ENCODE measurements at regions not wholly inside any gene's neighbourhood (a gene's known extent, or its start where the extent isn't known, plus 50 kb on each side); places are given as distances from the start of the nearest gene placed in this dataset.

DNA sequence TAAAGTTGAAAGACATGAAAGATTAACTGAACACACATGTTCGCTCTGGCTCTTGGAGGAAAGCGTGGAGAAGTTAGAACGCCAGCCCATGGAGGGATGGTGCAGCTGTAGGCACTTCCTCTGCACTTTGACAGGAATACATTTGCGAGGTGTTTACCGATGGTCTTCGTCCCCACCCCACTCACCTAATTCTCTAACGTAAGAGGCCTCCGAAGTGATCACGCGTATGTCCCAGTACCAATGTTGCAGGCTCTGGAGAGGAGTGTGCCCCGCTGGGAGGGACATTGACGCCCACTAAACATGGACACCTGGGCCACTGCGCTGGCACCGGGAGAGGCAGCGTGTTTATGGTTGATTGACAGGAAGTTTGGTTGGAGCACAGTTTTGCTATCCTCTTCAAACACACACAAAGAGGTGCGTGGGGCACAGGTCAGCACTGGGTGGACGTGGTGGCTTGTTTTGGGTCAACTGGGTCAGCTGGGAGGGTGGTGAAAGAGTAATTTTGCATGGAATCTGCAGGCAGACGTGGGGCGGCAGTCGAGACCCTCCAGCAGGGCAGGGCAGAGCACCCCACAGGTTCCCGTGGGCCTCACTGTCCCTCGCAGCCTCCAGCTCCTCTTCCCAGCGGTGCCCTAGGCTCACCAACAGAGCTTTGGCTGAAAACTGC, 110.1 kb downstream of the DLL1 start:
- no peak for TF ChIP-seq KDM5A (IDR thresholded peaks at IDR 0.05; ENCODE audit: low read length)
- TF ChIP-seq FOSL1 (IDR thresholded peaks at IDR 0.05; ENCODE audit: insufficient read depth, low read depth, low read length), result no peak
- no peak for TF ChIP-seq POLR2A (IDR thresholded peaks at IDR 0.05; ENCODE audit: control extremely low read depth in 1 of 2, low read depth in 2 of 2, low read length in 2 of 2)
- TF ChIP-seq EP300 (IDR thresholded peaks at IDR 0.05; ENCODE audit: borderline replicate concordance in 1 of 2, low read depth in 2 of 2, low read length in 2 of 2), result no peak
- TF ChIP-seq, protein P1, sequence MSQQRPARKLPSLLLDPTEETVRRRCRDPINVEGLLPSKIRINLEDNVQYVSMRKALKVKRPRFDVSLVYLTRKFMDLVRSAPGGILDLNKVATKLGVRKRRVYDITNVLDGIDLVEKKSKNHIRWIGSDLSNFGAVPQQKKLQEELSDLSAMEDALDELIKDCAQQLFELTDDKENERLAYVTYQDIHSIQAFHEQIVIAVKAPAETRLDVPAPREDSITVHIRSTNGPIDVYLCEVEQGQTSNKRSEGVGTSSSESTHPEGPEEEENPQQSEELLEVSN (IDR thresholded peaks at IDR 0.05), result no peak
- no peak for TF ChIP-seq TAF1 (IDR thresholded peaks at IDR 0.05; ENCODE audit: low read depth, low read length)
- TF ChIP-seq CTCF (IDR thresholded peaks at IDR 0.05; ENCODE audit: control extremely low read depth in 1 of 3, insufficient read depth in 1 of 3, low read depth in 1 of 3, low read length in 3 of 3), result no peak
- no peak for TF ChIP-seq SUZ12 (IDR thresholded peaks at IDR 0.05; ENCODE audit: low read length)
- TF ChIP-seq SAP30 (IDR thresholded peaks at IDR 0.05; ENCODE audit: insufficient read depth, insufficient replicate concordance, low read length), result no peak
- TF ChIP-seq CREB1 (IDR thresholded peaks at IDR 0.05), result no peak
- no peak for TF ChIP-seq MAFK (IDR thresholded peaks at IDR 0.05; ENCODE audit: low read depth, low read length)
- TF ChIP-seq USF2 (IDR thresholded peaks at IDR 0.05; ENCODE audit: low read length), result no peak
- no peak for TF ChIP-seq ZNF274 (IDR thresholded peaks at IDR 0.05; ENCODE audit: borderline replicate concordance, extremely low read depth, low read length)
- TF ChIP-seq PHF8 (conservative IDR thresholded peaks at IDR 0.05; ENCODE audit: low read depth, low read length), result no peak

Data from H1 (cell line).